CD8-positive, alpha-beta memory T cell (primary cell): ENCODE measurements at regions not wholly inside any gene's neighbourhood (a gene's known extent, or its start where the extent isn't known, plus 50 kb on each side); places are given as distances from the start of the nearest gene placed in this dataset.
"Not testable (repeated sequence)": the region's sequence is repeated elsewhere in the genome, so short reads cannot be mapped to it uniquely, and the experiment has no call there.

Experiments used
- CTCF ChIA-PET: fragments of 350-600 bp; sonication (Branson Sonifier 250); formaldehyde crosslinking; loops from one replicate; lab custom pipeline; 2021; ENCODE audit warnings: antibody characterized with exemption; lab: Charles Lee
- POLR2A ChIA-PET: fragments of 350-600 bp; sonication (Branson Sonifier 250); formaldehyde crosslinking; loops from one replicate; lab custom pipeline; 2021; ENCODE audit warnings: antibody characterized with exemption; lab: Charles Lee
- DNase-seq, 5 donors: peaks; one replicate each; pipeline versions ENCODE4 v3.0.0 to v3.0.0-alpha.2; 2020 to 2022; ENCODE audit warnings: mixed read lengths in 1 of 5
- H3K27ac ChIP-seq: one replicate; pipeline ENCODE4 v1.7.0; 2013; ENCODE audit warnings: low read depth, mild to moderate bottlenecking, low read length, moderate library complexity
- H3K27me3 ChIP-seq: 2 replicates; pipeline ENCODE4 v1.7.0; 2013; ENCODE audit warnings: low read length, mild to moderate bottlenecking; ENCODE audit not compliant: insufficient read depth, poor library complexity, severe bottlenecking
- H3K36me3 ChIP-seq: 2 replicates; pipeline ENCODE4 v1.7.0; 2013; ENCODE audit warnings: mild to moderate bottlenecking, low read length, moderate library complexity; ENCODE audit not compliant: insufficient read depth
- H3K4me1 ChIP-seq: 2 replicates; pipeline ENCODE4 v1.7.0; 2013; ENCODE audit warnings: mild to moderate bottlenecking, low read length, moderate library complexity; ENCODE audit not compliant: insufficient read depth
- H3K4me3 ChIP-seq: 2 replicates; pipeline ENCODE4 v1.7.0; 2013; ENCODE audit warnings: mild to moderate bottlenecking, low read length
- H3K9me3 ChIP-seq: 2 replicates; pipeline ENCODE4 v1.7.0; 2013; ENCODE audit warnings: mild to moderate bottlenecking, low read length
- H3K27ac Mint-ChIP-seq, 8 donors: one replicate each; pipeline ENCODE4 v1.8.0; 2020 to 2021; ENCODE audit warnings: mixed read lengths in 8 of 8, mild to moderate bottlenecking in 6 of 8, inconsistent platforms in 3 of 8, moderate library complexity in 3 of 8
- H3K27me3 Mint-ChIP-seq, 2 donors: one replicate each; pipeline ENCODE4 v1.8.0; 2020 to 2021; ENCODE audit warnings: mixed read lengths in 2 of 2, mild to moderate bottlenecking in 1 of 2, moderate library complexity in 1 of 2
- H3K36me3 Mint-ChIP-seq, 3 donors: one replicate each; pipeline ENCODE4 v1.8.0; 2020 to 2021; ENCODE audit warnings: mixed read lengths in 3 of 3, inconsistent platforms in 1 of 3, mild to moderate bottlenecking in 1 of 3
- H3K4me1 Mint-ChIP-seq, 3 donors: one replicate each; pipeline ENCODE4 v1.8.0; 2020 to 2021; ENCODE audit warnings: mixed read lengths in 3 of 3, inconsistent platforms in 1 of 3, mild to moderate bottlenecking in 1 of 3
- H3K4me3 Mint-ChIP-seq, 7 donors: one replicate each; pipeline ENCODE4 v1.8.0; 2020 to 2021; ENCODE audit warnings: mixed read lengths in 7 of 7, mild to moderate bottlenecking in 6 of 7, moderate library complexity in 4 of 7, inconsistent platforms in 2 of 7
- H3K9me3 Mint-ChIP-seq, 5 donors: one replicate each; pipeline ENCODE4 v1.8.0; 2020 to 2022; ENCODE audit warnings: mixed read lengths in 5 of 5, mild to moderate bottlenecking in 3 of 5, moderate library complexity in 2 of 5, inconsistent platforms in 1 of 5

DNA sequence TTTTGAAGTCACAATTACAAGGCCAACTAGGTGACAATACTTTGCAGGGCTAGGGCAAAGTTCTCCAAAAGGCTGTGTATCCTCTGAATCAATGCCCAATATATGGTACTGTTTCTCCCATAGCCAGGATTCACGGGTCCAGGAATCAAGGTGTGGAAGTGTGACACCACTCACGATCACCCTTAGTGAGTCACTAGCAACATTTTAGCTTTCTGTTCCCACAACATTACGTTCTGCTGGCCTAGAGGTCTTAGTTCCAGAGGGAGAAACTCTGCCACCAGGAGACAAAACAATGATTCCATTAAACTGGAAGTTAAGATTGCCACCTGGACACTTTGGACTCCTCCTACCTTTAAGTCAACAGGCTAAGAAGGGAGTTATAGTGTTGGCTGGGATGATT is 88.5 kb upstream of the RANBP6 start:
- H3K4me3 Mint-ChIP-seq, H3K9me3 Mint-ChIP-seq, H3K27me3 ChIP-seq, H3K36me3 ChIP-seq, H3K36me3 Mint-ChIP-seq, CTCF ChIA-PET, H3K4me1 ChIP-seq, POLR2A ChIA-PET, DNase-seq, H3K9me3 ChIP-seq, H3K27me3 Mint-ChIP-seq, H3K27ac ChIP-seq, H3K27ac Mint-ChIP-seq, H3K4me3 ChIP-seq: not testable (repeated sequence)
- H3K4me1 Mint-ChIP-seq: peaks cover 7 to 22% (median 10%) of the 10 kb centered on the region in 3 donors

- H3K36me3 Mint-ChIP-seq, H3K27me3 Mint-ChIP-seq, H3K9me3 Mint-ChIP-seq, DNase-seq, H3K4me3 ChIP-seq, H3K36me3 ChIP-seq, H3K27me3 ChIP-seq, H3K27ac Mint-ChIP-seq, CTCF ChIA-PET, H3K4me1 ChIP-seq, H3K4me3 Mint-ChIP-seq, POLR2A ChIA-PET, H3K27ac ChIP-seq, H3K9me3 ChIP-seq: not testable (repeated sequence)
- peaks cover 7 to 22% (median 10%) of the 10 kb centered on the region in 3 donors for H3K4me1 Mint-ChIP-seq
Observed at GRCh38 chr9:6102336-6102987, 87.0 kb upstream of the RANBP6 start.

DNA sequence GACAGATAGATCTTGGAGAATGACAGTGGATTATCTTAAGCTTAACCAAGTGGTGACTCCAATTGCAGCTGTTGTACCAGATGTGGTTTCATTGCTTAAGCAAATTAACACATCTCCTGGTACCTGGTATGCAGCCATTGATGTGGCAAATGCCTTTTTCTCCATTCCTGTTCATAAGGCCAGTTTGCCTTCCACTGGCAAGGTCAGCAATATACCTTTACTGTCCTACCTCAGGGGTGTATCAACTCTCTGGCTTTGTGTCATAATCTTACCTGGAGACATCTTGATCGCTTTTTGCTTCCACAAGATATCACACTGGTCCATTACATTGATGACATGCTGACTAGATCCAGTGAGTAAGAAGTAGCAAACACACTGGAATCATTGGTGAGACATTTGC is 86.3 kb upstream of the RANBP6 start:
- H3K4me3 Mint-ChIP-seq, H3K27ac ChIP-seq, H3K36me3 ChIP-seq, DNase-seq, POLR2A ChIA-PET, H3K9me3 Mint-ChIP-seq, H3K27ac Mint-ChIP-seq, H3K9me3 ChIP-seq, H3K4me3 ChIP-seq, H3K36me3 Mint-ChIP-seq, H3K4me1 ChIP-seq, CTCF ChIA-PET, H3K27me3 ChIP-seq: not testable (repeated sequence)
- peaks cover 7 to 16% (median 9%) of the 10 kb centered on the region in 3 donors for H3K4me1 Mint-ChIP-seq
- H3K27me3 Mint-ChIP-seq: peaks cover 2 to 16% of the 10 kb centered on the region in 2 donors

- H3K4me1 Mint-ChIP-seq, CTCF ChIA-PET, H3K27ac ChIP-seq, H3K9me3 Mint-ChIP-seq, H3K36me3 Mint-ChIP-seq, H3K36me3 ChIP-seq, H3K27me3 ChIP-seq, H3K4me1 ChIP-seq, H3K4me3 ChIP-seq, POLR2A ChIA-PET, H3K9me3 ChIP-seq, DNase-seq, H3K4me3 Mint-ChIP-seq: not testable (repeated sequence)
- H3K27ac Mint-ChIP-seq: peak overlapping the region in 1 of 8 donors; percentile 0
- H3K27me3 Mint-ChIP-seq: peaks cover 2 to 31% of the 10 kb centered on the region in 2 donors
Observed at GRCh38 chr9:6099346-6099745, 83.9 kb upstream of the RANBP6 start.

- Histone ChIP-seq H3K9me3 (no peaks in the 10 kb centered on the region), H3K36me3 (no peaks in the 10 kb centered on the region), H3K4me3 (no peak overlapping the region), H3K4me1 (no peaks in the 10 kb centered on the region), H3K27ac (no peak overlapping the region), H3K27me3 (no peaks in the 10 kb centered on the region)
- no peak for DNase-seq
- POLR2A ChIA-PET: no interaction called here
- no peaks in the 10 kb centered on the region for H3K4me1 Mint-ChIP-seq
- peaks cover 5 to 32% of the 10 kb centered on the region in 2 donors for H3K27me3 Mint-ChIP-seq
- H3K9me3 Mint-ChIP-seq: no peaks in the 10 kb centered on the region
- H3K27ac Mint-ChIP-seq: no peak overlapping the region
- CTCF ChIA-PET: no interaction called here
- H3K4me3 Mint-ChIP-seq: no peak overlapping the region
- H3K36me3 Mint-ChIP-seq: peaks cover 0 to 4% (median 1%) of the 10 kb centered on the region in 3 donors
Observed at GRCh38 chr9:6098431-6098830, 83.0 kb upstream of the RANBP6 start.

DNA sequence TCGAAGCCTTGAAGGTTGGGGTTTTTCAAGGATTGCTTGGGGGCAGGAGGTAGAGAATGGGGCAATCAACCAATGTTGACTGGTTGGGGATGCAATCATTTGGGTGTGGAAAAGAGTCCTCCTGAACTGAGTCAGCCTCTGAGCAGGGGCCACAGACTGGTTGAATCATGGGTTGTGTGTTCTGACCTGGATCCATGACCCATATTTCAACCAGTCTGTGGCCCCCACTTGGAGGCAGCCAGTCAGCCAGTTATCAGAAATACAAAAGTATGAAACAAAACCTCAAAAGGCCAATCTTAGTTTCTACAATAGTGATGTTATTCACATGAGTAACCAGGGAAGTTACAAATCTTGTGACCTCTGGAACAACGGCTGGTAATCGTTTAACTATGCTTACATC is 81.4 kb upstream of the RANBP6 start:
- no peak overlapping the region for H3K4me3 ChIP-seq
- Mint-ChIP-seq H3K27me3 (peaks cover 5 to 37% of the 10 kb centered on the region in 2 donors), H3K4me3 (no peak overlapping the region), H3K4me1 (no peaks in the 10 kb centered on the region), H3K9me3 (no peaks in the 10 kb centered on the region), H3K27ac (no peak overlapping the region), H3K36me3 (peaks cover 0 to 4% (median 0%) of the 10 kb centered on the region in 3 donors)
- CTCF ChIA-PET: no interaction called here
- no peaks in the 10 kb centered on the region for H3K4me1 ChIP-seq
- no peak overlapping the region for H3K27ac ChIP-seq
- H3K27me3 ChIP-seq: no peaks in the 10 kb centered on the region
- no peaks in the 10 kb centered on the region for H3K36me3 ChIP-seq
- DNase-seq: no peak
- H3K9me3 ChIP-seq: no peaks in the 10 kb centered on the region
- POLR2A ChIA-PET: no interaction called here

GRCh38 chr9:6090277-6091210 is 75.1 kb upstream of the RANBP6 start:
- DNase-seq: no peak
- H3K4me1 ChIP-seq: no peaks in the 10 kb centered on the region
- no peak overlapping the region for H3K4me3 ChIP-seq
- Mint-ChIP-seq H3K27ac (no peak overlapping the region), H3K4me1 (no peaks in the 10 kb centered on the region), H3K27me3 (peaks cover 4 to 14% of the 10 kb centered on the region in 2 donors), H3K9me3 (no peaks in the 10 kb centered on the region), H3K4me3 (no peak overlapping the region), H3K36me3 (peaks cover 0 to 1% (median 0%) of the 10 kb centered on the region in 3 donors)
- H3K9me3 ChIP-seq: no peaks in the 10 kb centered on the region
- no peaks in the 10 kb centered on the region for H3K36me3 ChIP-seq
- H3K27ac ChIP-seq: no peak overlapping the region
- ChIA-PET POLR2A (no interaction called here), CTCF (no interaction called here)
- no peaks in the 10 kb centered on the region for H3K27me3 ChIP-seq

DNA sequence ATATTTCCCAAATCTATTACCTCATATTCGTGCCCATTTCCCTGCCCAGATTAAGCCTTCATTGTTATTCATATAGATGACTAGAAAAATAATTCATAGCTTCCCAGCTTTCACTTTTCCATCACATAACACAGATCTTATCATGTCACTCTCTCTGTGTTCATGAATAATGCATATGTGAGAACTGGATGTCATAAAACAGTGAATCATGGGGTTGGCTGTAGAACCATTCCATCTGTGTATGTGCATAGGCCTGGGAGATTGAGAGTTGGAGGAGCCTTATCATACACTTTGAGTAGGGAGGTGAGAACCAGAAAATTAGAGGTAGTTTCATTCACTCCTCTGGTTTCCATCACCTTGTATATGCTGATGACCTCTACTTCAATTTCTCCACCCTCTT is 73.9 kb upstream of the RANBP6 start:
- Mint-ChIP-seq H3K4me3 (no peak overlapping the region), H3K9me3 (no peaks in the 10 kb centered on the region), H3K36me3 (no peaks in the 10 kb centered on the region), H3K4me1 (no peaks in the 10 kb centered on the region), H3K27me3 (peaks cover 8% of the 10 kb centered on the region in 2 donors), H3K27ac (no peak overlapping the region)
- no peak overlapping the region for H3K27ac ChIP-seq
- no peak for DNase-seq
- CTCF ChIA-PET: no interaction called here
- no peak overlapping the region for H3K4me3 ChIP-seq
- H3K27me3 ChIP-seq: no peaks in the 10 kb centered on the region
- no peaks in the 10 kb centered on the region for H3K36me3 ChIP-seq
- no peaks in the 10 kb centered on the region for H3K4me1 ChIP-seq
- POLR2A ChIA-PET: no interaction called here
- no peaks in the 10 kb centered on the region for H3K9me3 ChIP-seq
